ENCODE measurements at regions not wholly inside any gene's neighbourhood (a gene's known extent, or its start where the extent isn't known, plus 50 kb on each side); places are given as distances from the start of the nearest gene placed in this dataset.

DNA sequence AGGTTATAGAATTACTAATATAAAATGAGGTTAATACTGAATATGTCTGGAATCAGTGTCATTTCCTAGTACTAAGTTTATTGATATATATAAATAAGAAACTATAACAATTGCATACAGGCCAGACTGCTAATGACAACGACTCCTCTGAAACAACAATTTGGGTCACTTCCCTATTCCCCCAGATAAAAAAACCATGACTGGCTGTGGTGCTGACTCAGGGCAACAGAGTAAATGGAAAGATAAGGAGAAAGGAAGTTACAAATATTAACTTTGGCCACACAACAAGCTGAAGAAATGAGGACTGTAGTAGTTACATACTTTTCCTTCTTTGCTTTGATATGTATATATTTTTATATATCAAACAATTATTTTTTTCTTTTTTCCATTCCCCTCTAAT lies 263.7 kb upstream of the PCDH9 start (continued):
- TF ChIP-seq NFE2 (IDR thresholded peaks at IDR 0.05; ENCODE audit: low read depth) (peak; percentile 69), BHLHE40 (IDR thresholded peaks at IDR 0.05; ENCODE audit: low read length) (no peak), ZNF384 (IDR thresholded peaks at IDR 0.05; ENCODE audit: low read depth, low read length) (0 out of 2 replicates have a peak, but pooled peaks have one; percentile 32), MAFF (IDR thresholded peaks at IDR 0.05; ENCODE audit: low read length) (peak; percentile 66), HSF4 (CRISPR knock-in tag; IDR thresholded peaks at IDR 0.05; ENCODE audit: borderline replicate concordance) (no peak), CXXC5 (CRISPR knock-in tag; IDR thresholded peaks at IDR 0.05) (no peak), ATF1 (CRISPR knock-in tag; IDR thresholded peaks at IDR 0.05) (no peak), ATF1 (tag; IDR thresholded peaks at IDR 0.05) (no peak), RUNX1 (IDR thresholded peaks at IDR 0.05; ENCODE audit: low read depth) (no peak)

DNA sequence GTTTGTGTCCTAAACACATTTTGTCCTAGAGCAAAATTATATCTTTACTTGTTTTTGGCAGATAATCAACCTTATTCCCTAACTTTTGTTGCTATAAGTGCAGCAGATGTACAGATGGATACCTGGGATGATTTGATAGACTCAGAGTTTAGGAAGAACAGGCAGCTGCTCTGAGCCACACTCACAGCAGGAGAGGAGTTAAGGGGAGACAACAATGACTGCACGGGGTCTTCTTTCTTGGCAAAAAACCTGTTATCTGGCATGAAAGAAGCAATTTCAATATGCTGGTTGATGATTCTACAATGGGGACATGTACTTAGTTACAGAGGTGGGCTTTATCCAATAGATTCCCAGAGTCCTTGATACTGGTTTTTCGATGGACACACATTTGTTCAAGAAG lies 258.9 kb upstream of the PCDH9 start:
- no TSS peak for BruUV-seq (replicated peaks)
- in situ Hi-C loops (cut with MboI) (no loop called here), intact Hi-C loops (cut with micrococcal nuclease) (no loop called here)
- H3K4me3 ChIP-seq = no peak overlapping the region
- ChIA-PET POLR2A (no interaction called here), CTCF (ENCODE audit: low intra/inter-chr PET ratio) (no interaction called here)
- H3K9me3 ChIP-seq (replicated peaks; ENCODE audit: control insufficient read depth, insufficient read depth, low read depth, low read length) = no peaks in the 10 kb centered on the region
- H2AFZ ChIP-seq (ENCODE audit: low read depth, low read length) = 0 out of 2 replicates have a peak overlapping the region, but pooled peaks have one; percentile 9
- WGBS (ENCODE audit: insufficient coverage, low coverage, missing lambda C conversion rate) = 13% methylated on average over 2 of the region's 2 CpGs
- H3K36me3 ChIP-seq (ENCODE audit: control insufficient read depth, insufficient read depth, low read length) = no peaks in the 10 kb centered on the region
- no peaks in the 10 kb centered on the region; a peak in 1 of 5 replicates for H3K4me1 ChIP-seq (replicated peaks in 1 of 2; ENCODE audit: control insufficient read depth in 2 of 2, insufficient read depth in 2 of 2, low read length in 2 of 2)
- ATAC-seq = no peak
- H3K4me2 ChIP-seq (ENCODE audit: insufficient read depth, low read length) = no peak overlapping the region
- TF ChIP-seq, protein P1, sequence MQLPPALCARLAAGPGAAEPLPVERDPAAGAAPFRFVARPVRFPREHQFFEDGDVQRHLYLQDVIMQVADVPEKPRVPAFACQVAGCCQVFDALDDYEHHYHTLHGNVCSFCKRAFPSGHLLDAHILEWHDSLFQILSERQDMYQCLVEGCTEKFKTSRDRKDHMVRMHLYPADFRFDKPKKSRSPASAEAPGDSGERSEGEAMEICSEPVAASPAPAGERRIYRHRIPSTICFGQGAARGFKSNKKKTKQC (CRISPR knock-in tag; IDR thresholded peaks at IDR 0.05) = no peak
- no peak for TF ChIP-seq NR2C2 (CRISPR knock-in tag; IDR thresholded peaks at IDR 0.05)
- no peak for TF ChIP-seq NR2C2 (tag; IDR thresholded peaks at IDR 0.05)
- H3K79me2 ChIP-seq (ENCODE audit: control insufficient read depth, insufficient read depth, low read length) = no peaks in the 10 kb centered on the region
- DNase-seq (ENCODE audit: extremely low read depth in 1 of 4, low spot score in 3 of 4) = no peak
- no peak overlapping the region for H3K27ac ChIP-seq (ENCODE audit: extremely low read depth, low read depth, low read length)
- no peaks in the 10 kb centered on the region for H4K20me1 ChIP-seq (replicated peaks; ENCODE audit: control insufficient read depth, insufficient read depth, low read length)
- H3K27me3 ChIP-seq (ENCODE audit: control insufficient read depth in 2 of 2, insufficient read depth in 2 of 2, low read length in 2 of 2) = no peaks in the 10 kb centered on the region
- no peak for FAIRE-seq
- H3K9me1 ChIP-seq (ENCODE audit: control insufficient read depth, insufficient read depth, low read length) = no peaks in the 10 kb centered on the region
- H3K9ac ChIP-seq (ENCODE audit: insufficient read depth in 1 of 2, low read depth in 2 of 2, low read length in 2 of 2) = no peak overlapping the region

Measured in K562 (cell line).